ENCODE measurements at regions not wholly inside any gene's neighbourhood (a gene's known extent, or its start where the extent isn't known, plus 50 kb on each side); places are given as distances from the start of the nearest gene placed in this dataset.
"Not testable (repeated sequence)": the region's sequence is repeated elsewhere in the genome, so short reads cannot be mapped to it uniquely, and the experiment has no call there.

- H3K9me3 ChIP-seq (ENCODE audit: control insufficient read depth, insufficient read depth, low read length); H3K27ac ChIP-seq (ENCODE audit: insufficient read depth, low read length); H2BK5ac ChIP-seq (ENCODE audit: low read depth, low read length, poor library complexity, severe bottlenecking); in situ Hi-C loops (cut with MboI; ENCODE audit: low sequenced_read_pairs); H3K9ac ChIP-seq (ENCODE audit: low read depth, low read length); H2BK15ac ChIP-seq (ENCODE audit: low read depth, low read length); H2AK5ac ChIP-seq (ENCODE audit: low read depth, low read length); H4K8ac ChIP-seq (ENCODE audit: low read depth in 2 of 2, low read length in 2 of 2); CTCF ChIA-PET; H3K4me1 ChIP-seq (ENCODE audit: control insufficient read depth, insufficient read depth, low read length); H2BK120ac ChIP-seq (ENCODE audit: low read depth, low read length); H3K4me2 ChIP-seq (ENCODE audit: low read depth, low read length); H2BK20ac ChIP-seq (ENCODE audit: low read depth, low read length); POLR2A ChIA-PET (ENCODE audit: unreplicated experiment); H3K4me3 ChIP-seq (ENCODE audit: insufficient read depth, low read depth, low read length); dilution Hi-C loops (cut with HindIII; ENCODE audit: low sequenced_read_pairs, unreplicated experiment); H3K23ac ChIP-seq (ENCODE audit: low read depth, low read length); DNase-seq; intact Hi-C loops (cut with micrococcal nuclease); H4K5ac ChIP-seq (ENCODE audit: low read depth, low read length); H3K56ac ChIP-seq (ENCODE audit: extremely low read depth, insufficient read depth, low read length); H3K14ac ChIP-seq (replicated peaks; ENCODE audit: low read depth, low read length); H3K79me1 ChIP-seq (ENCODE audit: low read depth in 1 of 2, low read length in 2 of 2); H3K9me1 ChIP-seq (ENCODE audit: insufficient read depth, low read length); H3K27me3 ChIP-seq (ENCODE audit: control insufficient read depth, insufficient read depth, low read length); H2AFZ ChIP-seq (replicated peaks; ENCODE audit: low read length, poor library complexity); H4K20me1 ChIP-seq (ENCODE audit: insufficient read depth, low read length); H3K18ac ChIP-seq (ENCODE audit: low read depth, low read length); H4K91ac ChIP-seq (ENCODE audit: insufficient read depth, low read depth, low read length); H3K36me3 ChIP-seq (ENCODE audit: control insufficient read depth, insufficient read depth, low read length); H2AK9ac ChIP-seq (replicated peaks; ENCODE audit: low read depth, low read length, poor library complexity); BruUV-seq (replicated peaks); ATAC-seq (ENCODE audit: low read depth); H3K4ac ChIP-seq (ENCODE audit: low read depth, low read length): not testable (repeated sequence)
- WGBS, 2 experiments (ENCODE audit: extremely low coverage in 2 of 2, insufficient read length in 1 of 2) = no CpG with 5 or more reads among the region's 16 CpGs
Observed at GRCh38 chrX:131157656-131158055, 99.5 kb downstream of the ARHGAP36 start.

All from IMR-90 (cell line).